KMS-11 (cell line): ENCODE measurements at regions not wholly inside any gene's neighbourhood (a gene's known extent, or its start where the extent isn't known, plus 50 kb on each side); places are given as distances from the start of the nearest gene placed in this dataset.

Experiments used
- H2AFZ ChIP-seq: fragments of 200-600 bp; sonication (generic); 2 replicates; pipeline ENCODE4 v1.6.1; 2016; ENCODE audit warnings: antibody characterized with exemption, mixed run types, low read depth
- H3K27ac ChIP-seq: fragments of 200-600 bp; sonication (generic); 2 replicates; pipeline ENCODE4 v1.6.1; 2016; ENCODE audit warnings: mild to moderate bottlenecking, mixed run types
- H3K27me3 ChIP-seq: fragments of 200-600 bp; sonication (generic); 2 replicates; pipeline ENCODE4 v1.6.1; 2017; ENCODE audit warnings: mild to moderate bottlenecking, low read depth, mixed run types, moderate library complexity; ENCODE audit not compliant: insufficient read depth
- H3K36me3 ChIP-seq: fragments of 200-600 bp; sonication (generic); 2 replicates; pipeline ENCODE4 v1.6.1; 2017; ENCODE audit warnings: mild to moderate bottlenecking, mixed run types; ENCODE audit not compliant: insufficient read depth
- H3K4me1 ChIP-seq: fragments of 200-600 bp; sonication (generic); 2 replicates; pipeline ENCODE4 v1.6.1; 2016; ENCODE audit warnings: mild to moderate bottlenecking, low read depth, mixed run types; ENCODE audit not compliant: poor library complexity, severe bottlenecking
- H3K4me2 ChIP-seq: fragments of 200-600 bp; sonication (generic); 2 replicates; pipeline ENCODE4 v1.7.0; 2016; ENCODE audit warnings: mild to moderate bottlenecking, mixed run types
- H3K4me3 ChIP-seq: fragments of 200-600 bp; sonication (generic); IDR thresholded peaks from 2 replicates; pipeline ENCODE4 v1.6.1; 2017; ENCODE audit warnings: low read depth, low read length, mixed read lengths; ENCODE audit not compliant: insufficient read depth
- H3K79me2 ChIP-seq: fragments of 200-600 bp; sonication (generic); 2 replicates; pipeline ENCODE4 v1.6.1; 2016; ENCODE audit warnings: low read depth, mixed run types; ENCODE audit not compliant: insufficient read depth
- H3K9ac ChIP-seq: fragments of 200-600 bp; sonication (generic); 2 replicates; pipeline ENCODE4 v1.6.1; 2016; ENCODE audit warnings: mild to moderate bottlenecking, mixed run types
- H4K20me1 ChIP-seq: fragments of 200-600 bp; sonication (generic); 2 replicates; pipeline ENCODE4 v1.6.1; 2016; ENCODE audit warnings: mild to moderate bottlenecking, mixed run types; ENCODE audit not compliant: insufficient read depth
- TF ChIP-seq, protein P1 (sequence below): fragments of 200-600 bp; sonication (generic); conservative IDR thresholded peaks from 2 replicates; pipeline ENCODE4 v1.6.1; 2017; ENCODE audit warnings: low read depth, mild to moderate bottlenecking, antibody characterized with exemption, low read length, moderate library complexity, mixed read lengths

DNA sequence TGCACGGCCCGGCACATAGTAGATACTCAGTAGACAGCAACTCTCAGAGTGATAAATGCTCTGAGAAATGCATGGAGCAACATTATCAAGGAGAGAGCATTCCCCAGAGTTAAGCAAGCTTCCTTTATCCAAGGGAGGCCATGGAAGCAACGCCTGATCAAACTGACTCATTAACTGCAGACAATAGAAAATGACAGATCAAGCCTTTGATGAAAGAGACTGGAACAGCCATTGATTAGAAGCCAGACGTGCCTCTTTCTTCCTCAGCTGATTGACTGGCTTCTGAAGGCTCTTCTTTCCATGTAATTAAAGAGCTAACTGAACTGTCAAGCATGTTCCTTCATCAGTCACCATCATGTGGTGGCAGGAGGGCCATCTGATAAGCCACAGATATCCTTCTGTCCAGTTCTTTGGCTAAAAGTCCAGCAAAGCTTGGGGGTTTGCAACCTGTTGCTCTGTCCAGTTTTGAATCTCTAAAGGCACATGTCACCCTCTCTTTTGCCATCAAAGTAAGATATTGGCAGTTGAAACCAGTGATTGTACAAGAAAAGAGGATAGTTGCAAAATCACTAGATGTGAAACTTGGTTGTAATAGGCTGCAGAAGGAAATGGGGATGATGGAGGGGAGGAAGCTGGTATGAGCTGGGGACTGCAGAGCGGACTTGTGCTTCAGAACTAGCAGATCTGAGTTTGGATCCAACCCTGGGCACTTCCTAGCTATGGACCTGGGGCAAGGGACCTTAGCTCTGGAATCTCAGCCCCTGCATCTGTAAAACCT, 188.0 kb downstream of the HAPSTR1 start:
- Histone ChIP-seq H3K27ac (no peak overlapping the region), H3K79me2 (no peaks in the 10 kb centered on the region), H3K27me3 (no peaks in the 10 kb centered on the region), H3K4me1 (no peaks in the 10 kb centered on the region), H4K20me1 (no peaks in the 10 kb centered on the region), H3K4me2 (no peak overlapping the region), H3K4me3 (no peak overlapping the region), H3K36me3 (no peaks in the 10 kb centered on the region), H3K9ac (no peak overlapping the region), H2AFZ (no peak overlapping the region)
- TF ChIP-seq, protein P1, sequence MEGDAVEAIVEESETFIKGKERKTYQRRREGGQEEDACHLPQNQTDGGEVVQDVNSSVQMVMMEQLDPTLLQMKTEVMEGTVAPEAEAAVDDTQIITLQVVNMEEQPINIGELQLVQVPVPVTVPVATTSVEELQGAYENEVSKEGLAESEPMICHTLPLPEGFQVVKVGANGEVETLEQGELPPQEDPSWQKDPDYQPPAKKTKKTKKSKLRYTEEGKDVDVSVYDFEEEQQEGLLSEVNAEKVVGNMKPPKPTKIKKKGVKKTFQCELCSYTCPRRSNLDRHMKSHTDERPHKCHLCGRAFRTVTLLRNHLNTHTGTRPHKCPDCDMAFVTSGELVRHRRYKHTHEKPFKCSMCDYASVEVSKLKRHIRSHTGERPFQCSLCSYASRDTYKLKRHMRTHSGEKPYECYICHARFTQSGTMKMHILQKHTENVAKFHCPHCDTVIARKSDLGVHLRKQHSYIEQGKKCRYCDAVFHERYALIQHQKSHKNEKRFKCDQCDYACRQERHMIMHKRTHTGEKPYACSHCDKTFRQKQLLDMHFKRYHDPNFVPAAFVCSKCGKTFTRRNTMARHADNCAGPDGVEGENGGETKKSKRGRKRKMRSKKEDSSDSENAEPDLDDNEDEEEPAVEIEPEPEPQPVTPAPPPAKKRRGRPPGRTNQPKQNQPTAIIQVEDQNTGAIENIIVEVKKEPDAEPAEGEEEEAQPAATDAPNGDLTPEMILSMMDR: no peak

DNA sequence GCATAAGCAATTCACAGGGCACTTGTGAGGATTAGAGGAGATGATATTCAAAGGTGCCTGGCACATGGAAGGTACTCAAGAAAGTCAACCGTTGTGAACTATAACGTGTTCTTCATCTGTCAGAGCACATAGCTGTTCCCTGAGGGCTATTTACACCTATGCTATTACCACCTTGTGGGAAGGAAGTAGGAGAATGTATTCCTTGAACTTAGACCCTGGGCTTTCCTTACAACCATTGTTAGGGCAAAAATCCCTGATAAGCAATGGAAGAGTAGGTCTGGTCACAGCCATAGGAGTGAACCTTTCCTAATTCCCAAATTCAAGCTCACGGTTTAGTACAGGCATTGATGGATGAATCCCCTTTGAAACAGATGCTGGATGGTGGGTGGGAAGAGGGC, 188.6 kb downstream of the HAPSTR1 start:
- no peaks in the 10 kb centered on the region for H3K36me3 ChIP-seq
- H3K4me3 ChIP-seq: no peak overlapping the region
- no peak overlapping the region for H3K27ac ChIP-seq
- H2AFZ ChIP-seq: no peak overlapping the region
- H3K79me2 ChIP-seq: no peaks in the 10 kb centered on the region
- no peaks in the 10 kb centered on the region for H3K27me3 ChIP-seq
- no peak overlapping the region for H3K9ac ChIP-seq
- H4K20me1 ChIP-seq: no peaks in the 10 kb centered on the region
- TF ChIP-seq, protein P1: no peak
- H3K4me2 ChIP-seq: no peak overlapping the region
- H3K4me1 ChIP-seq: no peaks in the 10 kb centered on the region

DNA sequence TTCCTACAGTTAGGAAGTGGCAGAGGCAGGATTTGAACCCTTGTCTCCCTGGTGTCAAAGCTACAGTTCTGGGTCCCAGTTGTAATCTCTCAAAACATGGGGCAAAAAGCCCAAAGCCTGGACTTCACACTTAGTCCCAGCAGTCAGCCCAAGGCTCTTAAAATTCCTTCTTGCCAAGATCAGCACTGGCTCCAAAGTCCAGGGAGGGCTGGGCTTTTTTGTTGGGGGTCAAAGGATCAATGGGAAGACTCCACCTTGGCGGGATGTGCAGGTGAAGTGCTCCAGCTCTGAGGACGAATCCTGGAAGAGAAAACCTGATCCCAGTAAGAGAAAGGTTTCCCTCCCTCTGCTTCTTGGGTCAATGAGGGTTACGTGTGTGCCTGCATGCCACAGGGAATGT, 195.5 kb downstream of the HAPSTR1 start:
- Histone ChIP-seq H3K79me2 (no peaks in the 10 kb centered on the region), H2AFZ (no peak overlapping the region)
- TF ChIP-seq, protein P1: no peak

DNA sequence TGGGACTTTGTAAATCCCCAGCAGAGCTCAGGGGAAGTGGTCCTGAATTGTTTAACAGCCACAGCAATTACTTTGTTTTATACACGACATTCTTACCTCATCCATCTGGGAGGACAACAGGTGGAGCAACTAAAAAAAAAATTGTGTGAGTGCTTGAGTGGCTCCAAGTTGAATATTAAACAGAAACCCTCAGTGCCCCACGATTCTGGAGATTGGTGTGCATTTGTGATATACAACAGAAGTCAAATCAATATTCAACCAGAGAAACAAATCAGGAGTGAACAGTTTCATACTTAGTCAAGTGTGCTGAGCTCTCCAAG, 204.8 kb downstream of the HAPSTR1 start:
- Histone ChIP-seq H3K4me3 (no peak overlapping the region), H3K79me2 (no peaks in the 10 kb centered on the region), H3K27me3 (no peaks in the 10 kb centered on the region), H4K20me1 (no peaks in the 10 kb centered on the region), H3K4me1 (no peaks in the 10 kb centered on the region), H3K27ac (no peak overlapping the region), H2AFZ (no peak overlapping the region), H3K36me3 (no peaks in the 10 kb centered on the region), H3K9ac (no peak overlapping the region), H3K4me2 (no peak overlapping the region)
- TF ChIP-seq, protein P1: no peak

More for the DNA sequence above, 195.5 kb downstream of the HAPSTR1 start:
- Histone ChIP-seq H3K4me1 (no peaks in the 10 kb centered on the region), H3K9ac (no peak overlapping the region), H3K36me3 (no peaks in the 10 kb centered on the region), H4K20me1 (no peaks in the 10 kb centered on the region), H3K27ac (no peak overlapping the region), H3K4me2 (no peak overlapping the region), H3K27me3 (no peaks in the 10 kb centered on the region), H3K4me3 (no peak overlapping the region)
